K562 (cell line): ENCODE measurements at regions not wholly inside any gene's neighbourhood (a gene's known extent, or its start where the extent isn't known, plus 50 kb on each side); places are given as distances from the start of the nearest gene placed in this dataset.

ENCODE experiments used
- ATAC-seq: fragments of 200-7000 bp; cut with Tn5 transposase; 3 replicates; pipeline ENCODE4 v1.9.1; 2020; ENCODE audit warnings: moderate library complexity
- BruUV-seq: library from RNA; stranded (reverse); fragments of 400-500 nt; replicated peaks from 2 replicates; lab custom pipeline; 2021; lab: Mats Ljungman, UMichigan
- CTCF ChIA-PET: fragments of 300-600 bp; formaldehyde crosslinking; extraction: SDS; loops from one replicate; lab custom pipeline; 2021; ENCODE audit warnings: low intra/inter-chr PET ratio; lab: Yijun Ruan, JAX
- POLR2A ChIA-PET: fragments of 300-600, 350-650 bp; sonication (Branson Sonifier 250); formaldehyde crosslinking; extraction: SDS; loops from one replicate; lab custom pipeline; 2021; ENCODE audit warnings: antibody characterized with exemption, inconsistent platforms; lab: Yijun Ruan, JAX
- DNase-seq, 4 experiments: peaks; one replicate each; pipeline versions ENCODE4 v3.0.0 to v3.0.0-alpha.2; 2011 to 2018; ENCODE audit warnings: low spot score in 3 of 4, mixed read lengths in 3 of 4; ENCODE audit errors: extremely low read depth in 1 of 4
- FAIRE-seq: peaks from 2 replicates; lab custom pipeline; 2011; peaks lifted over from hg19 to GRCh38; lab: Jason Lieb, UNC
- H2AFZ ChIP-seq: 2 replicates; pipeline ENCODE4 v1.6.0; 2011; ENCODE audit warnings: low read depth, low read length, control low read depth, inconsistent platforms
- H3K27ac ChIP-seq: fragments of 200-600 bp; 3 replicates; pipeline ENCODE4 v1.8.0; 2011; ENCODE audit warnings: low read depth, mild to moderate bottlenecking, control low read depth, inconsistent platforms, low read length, moderate library complexity, mixed read lengths; ENCODE audit errors: extremely low read depth
- H3K27me3 ChIP-seq, 2 experiments: fragments of 300-600 bp in 1 of 2; 2 replicates in 1 of 2; 3 replicates in 1 of 2; pipeline versions ENCODE4 v1.6.0 to v1.8.0; 2011; ENCODE audit warnings: inconsistent platforms in 2 of 2, low read length in 2 of 2, mild to moderate bottlenecking in 1 of 2, mixed read lengths in 1 of 2, moderate library complexity in 1 of 2; ENCODE audit not compliant: control insufficient read depth in 2 of 2, insufficient read depth in 2 of 2
- H3K36me3 ChIP-seq: fragments of 300-600 bp; 3 replicates; pipeline ENCODE4 v1.8.0; 2011; ENCODE audit warnings: mild to moderate bottlenecking, low read length, inconsistent platforms; ENCODE audit not compliant: control insufficient read depth, insufficient read depth
- H3K4me1 ChIP-seq, 2 experiments: fragments of 200-600 bp in 1 of 2; replicated peaks in 1 of 2; 2 replicates in 1 of 2; 3 replicates in 1 of 2; pipeline versions ENCODE4 v1.5.1 to v1.8.0; 2011; ENCODE audit warnings: inconsistent platforms in 2 of 2, low read length in 2 of 2, mild to moderate bottlenecking in 1 of 2, mixed read lengths in 1 of 2, moderate library complexity in 1 of 2; ENCODE audit not compliant: control insufficient read depth in 2 of 2, insufficient read depth in 2 of 2
- H3K4me2 ChIP-seq: 2 replicates; pipeline ENCODE4 v1.6.1; 2011; ENCODE audit warnings: low read length, control low read depth, inconsistent platforms, mixed read lengths; ENCODE audit not compliant: insufficient read depth
- H3K4me3 ChIP-seq: fragments of 200-600 bp; sonication (generic), shearing (Covaris generic); 2 replicates; pipeline ENCODE4 v1.5.1; 2016; ENCODE audit warnings: control low read depth, inconsistent platforms
- H3K79me2 ChIP-seq: fragments of 200-600 bp; 3 replicates; pipeline ENCODE4 v1.8.0; 2011; ENCODE audit warnings: low read length, inconsistent platforms; ENCODE audit not compliant: control insufficient read depth, insufficient read depth
- H3K9ac ChIP-seq, 2 experiments: 2 replicates each; pipeline versions ENCODE4 v1.6.0 to v1.6.1; 2011; ENCODE audit warnings: low read depth in 2 of 2, low read length in 2 of 2, control low read depth in 1 of 2, inconsistent platforms in 1 of 2, mild to moderate bottlenecking in 1 of 2, mixed read lengths in 1 of 2; ENCODE audit not compliant: insufficient read depth in 1 of 2
- H3K9me1 ChIP-seq: one replicate; pipeline ENCODE4 v1.6.0; 2011; ENCODE audit warnings: inconsistent platforms, mild to moderate bottlenecking, low read length, moderate library complexity; ENCODE audit not compliant: control insufficient read depth, insufficient read depth
- H3K9me3 ChIP-seq: replicated peaks from 2 replicates; pipeline ENCODE4 v1.5.1; 2011; ENCODE audit warnings: low read depth, low read length, inconsistent platforms; ENCODE audit not compliant: control insufficient read depth, insufficient read depth
- H4K20me1 ChIP-seq: replicated peaks from 2 replicates; pipeline ENCODE4 v1.6.1; 2011; ENCODE audit warnings: low read length, inconsistent platforms, mixed read lengths; ENCODE audit not compliant: control insufficient read depth, insufficient read depth
- CHD1 ChIP-seq: fragments of 200-600 bp; sonication (generic); IDR thresholded peaks from one replicate; pipeline ENCODE4 v1.6.1; 2012; ENCODE audit warnings: mild to moderate bottlenecking, moderate library complexity, low read length, inconsistent platforms
- EP400 ChIP-seq: fragments of 450-650 bp; IDR thresholded peaks from 2 replicates; pipeline ENCODE4 v1.6.1; 2017; ENCODE audit warnings: antibody characterized with exemption, mild to moderate bottlenecking, moderate library complexity
- KAT7 ChIP-seq: sonication (generic); formaldehyde crosslinking; IDR thresholded peaks from 2 replicates; pipeline ENCODE4 v1.8.0; 2022; ENCODE audit warnings: missing genetic modification reagents, mild to moderate bottlenecking, borderline replicate concordance
- KDM5B ChIP-seq: fragments of 200-600 bp; sonication (generic); IDR thresholded peaks from 2 replicates; pipeline ENCODE4 v1.6.1; 2012; ENCODE audit warnings: low read depth, mild to moderate bottlenecking, moderate library complexity, low read length, control low read depth, inconsistent platforms; ENCODE audit not compliant: insufficient replicate concordance
- NEUROD1 ChIP-seq: fragments of 150-350 bp; IDR thresholded peaks from 2 replicates; pipeline ENCODE4 v1.6.1; 2014; ENCODE audit warnings: borderline replicate concordance, low read length, low read depth; ENCODE audit not compliant: partially characterized antibody
- NFIC ChIP-seq: fragments of 450-650 bp; IDR thresholded peaks from 2 replicates; pipeline ENCODE4 v1.6.1; 2017; ENCODE audit warnings: mild to moderate bottlenecking, inconsistent platforms
- NUFIP1 ChIP-seq: fragments of 450-650 bp; IDR thresholded peaks from 2 replicates; pipeline ENCODE4 v1.6.1; 2018; ENCODE audit not compliant: partially characterized antibody
- PHF21A ChIP-seq: fragments of 450-650 bp; IDR thresholded peaks from 2 replicates; pipeline ENCODE4 v1.6.1; 2017; ENCODE audit warnings: low read depth, borderline replicate concordance
- PPARD ChIP-seq: fragments of 250-450 bp; sonication (Bioruptor Pico); IDR thresholded peaks from 2 replicates; pipeline ENCODE4 v1.8.0; 2022; ENCODE audit warnings: inconsistent platforms, mild to moderate bottlenecking, moderate library complexity
- RB1 ChIP-seq: fragments of 450-650 bp; IDR thresholded peaks from 2 replicates; pipeline ENCODE4 v1.6.1; 2017; ENCODE audit warnings: low read depth, mild to moderate bottlenecking
- SAFB ChIP-seq: fragments of 200-400 bp; formaldehyde crosslinking; IDR thresholded peaks from 2 replicates; pipeline ENCODE4 v1.6.1; 2017; ENCODE audit warnings: low read depth, low read length, borderline replicate concordance
- SMC3 ChIP-seq: conservative IDR thresholded peaks from 2 replicates; pipeline ENCODE4 v1.6.1; 2011; ENCODE audit warnings: low read depth, low read length, improper control_type of control experiment; ENCODE audit not compliant: insufficient read depth
- TAL1 ChIP-seq: fragments of 450-650 bp; IDR thresholded peaks from 2 replicates; pipeline ENCODE4 v1.6.1; 2016; ENCODE audit warnings: mild to moderate bottlenecking
- ZFP36 ChIP-seq: fragments of 150-350 bp; IDR thresholded peaks from 2 replicates; pipeline ENCODE4 v1.6.1; 2018; ENCODE audit warnings: low read length, low read depth; ENCODE audit not compliant: partially characterized antibody
- ZFX ChIP-seq: sonication (generic); formaldehyde crosslinking; IDR thresholded peaks from 2 replicates; pipeline ENCODE4 v1.8.0; 2022; ENCODE audit warnings: mild to moderate bottlenecking, missing genetic modification reagents, moderate library complexity
- ZNF76 ChIP-seq: fragments of 250-450 bp; sonication (Bioruptor Pico); IDR thresholded peaks from 2 replicates; pipeline ENCODE4 v1.4.0; 2020; ENCODE audit warnings: mild to moderate bottlenecking, moderate library complexity, borderline replicate concordance
- WGBS: fragments of 100-300 bp; shearing (Covaris generic); methylation state at CpG from one replicate; pipeline ENCODE4 v1.1.6; 2016; ENCODE audit warnings: low coverage, mixed read lengths; ENCODE audit not compliant: insufficient coverage; ENCODE audit errors: missing lambda C conversion rate; 5-methylcytosine and 5-hydroxymethylcytosine counted together
- in situ Hi-C: fragments of 300-500 bp; cut with MboI; formaldehyde crosslinking; loops from 4 replicates; pipeline ENCODE4 v1.15.0; 2018; ENCODE audit warnings: inconsistent platforms, mixed read lengths
- intact Hi-C: fragments of 100-400 bp; cut with micrococcal nuclease; formaldehyde crosslinking; loops from 2 replicates; pipeline ENCODE4 v1.14.2; 2022
- TF ChIP-seq, protein P1 (sequence below): sonication (generic); formaldehyde crosslinking; IDR thresholded peaks from 2 replicates; pipeline ENCODE4 v1.8.0; 2022; ENCODE audit warnings: missing genetic modification reagents, mild to moderate bottlenecking, moderate library complexity, borderline replicate concordance
- TF ChIP-seq, protein P2 (sequence below): fragments of 250-450 bp; sonication (Bioruptor Pico); IDR thresholded peaks from 2 replicates; pipeline ENCODE4 v1.5.0; 2021; ENCODE audit warnings: mild to moderate bottlenecking, borderline replicate concordance
- TF ChIP-seq, protein P3 (sequence below): sonication (generic); formaldehyde crosslinking; IDR thresholded peaks from 2 replicates; pipeline ENCODE4 v1.8.1; 2023; ENCODE audit warnings: mild to moderate bottlenecking, missing genetic modification reagents

DNA sequence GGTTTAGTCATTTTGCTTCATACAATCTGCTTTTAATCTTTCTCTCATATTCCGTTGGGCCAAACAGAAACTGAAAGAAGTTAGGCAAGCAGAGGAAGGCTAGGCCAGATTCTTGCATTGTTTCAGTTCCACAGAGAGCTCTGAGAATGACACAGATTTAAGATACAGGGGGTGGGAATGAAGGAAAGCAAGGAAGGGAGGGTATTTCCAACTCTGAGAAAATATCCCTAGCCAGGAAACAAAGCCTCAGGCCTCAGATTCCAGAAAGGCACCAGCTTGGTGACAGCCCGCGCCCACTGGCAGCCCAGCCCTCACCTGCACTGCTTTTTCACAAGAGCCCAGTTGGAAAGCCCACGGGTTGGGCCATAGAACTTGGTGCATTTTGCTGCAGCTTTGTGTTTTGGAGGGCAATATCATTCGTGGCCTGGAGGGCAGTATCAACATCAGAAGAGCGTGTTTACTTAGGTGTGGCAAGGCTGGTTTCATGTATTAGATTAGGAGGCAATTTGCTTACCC, 63.5 kb downstream of the ENC1 start:
- Histone ChIP-seq H3K79me2 (no peaks in the 10 kb centered on the region), H3K27ac (no peak overlapping the region), H2AFZ (no peak overlapping the region), H3K9ac (no peak overlapping the region), H3K9me1 (no peaks in the 10 kb centered on the region), H3K9me3 (no peaks in the 10 kb centered on the region), H3K36me3 (no peaks in the 10 kb centered on the region), H3K4me1 (peaks cover 0 to 11% of the 10 kb centered on the region in 2 experiments; a peak in 3 of 5 replicates), H4K20me1 (no peaks in the 10 kb centered on the region), H3K4me3 (no peak overlapping the region), H3K4me2 (no peak overlapping the region), H3K27me3 (no peaks in the 10 kb centered on the region)
- DNase-seq (no peak), FAIRE-seq (no peak), ATAC-seq (no peak)
- in situ Hi-C loops (no loop called here), intact Hi-C loops (no loop called here)
- WGBS = 34% methylated on average over 4 of the region's 6 CpGs
- ChIA-PET POLR2A (no interaction called here), CTCF (no interaction called here)
- BruUV-seq = no TSS peak
- TF ChIP-seq, protein P1, sequence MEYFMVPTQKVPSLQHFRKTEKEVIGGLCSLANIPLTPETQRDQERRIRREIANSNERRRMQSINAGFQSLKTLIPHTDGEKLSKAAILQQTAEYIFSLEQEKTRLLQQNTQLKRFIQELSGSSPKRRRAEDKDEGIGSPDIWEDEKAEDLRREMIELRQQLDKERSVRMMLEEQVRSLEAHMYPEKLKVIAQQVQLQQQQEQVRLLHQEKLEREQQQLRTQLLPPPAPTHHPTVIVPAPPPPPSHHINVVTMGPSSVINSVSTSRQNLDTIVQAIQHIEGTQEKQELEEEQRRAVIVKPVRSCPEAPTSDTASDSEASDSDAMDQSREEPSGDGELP (CRISPR knock-in tag) = no peak
- TF ChIP-seq, protein P2, sequence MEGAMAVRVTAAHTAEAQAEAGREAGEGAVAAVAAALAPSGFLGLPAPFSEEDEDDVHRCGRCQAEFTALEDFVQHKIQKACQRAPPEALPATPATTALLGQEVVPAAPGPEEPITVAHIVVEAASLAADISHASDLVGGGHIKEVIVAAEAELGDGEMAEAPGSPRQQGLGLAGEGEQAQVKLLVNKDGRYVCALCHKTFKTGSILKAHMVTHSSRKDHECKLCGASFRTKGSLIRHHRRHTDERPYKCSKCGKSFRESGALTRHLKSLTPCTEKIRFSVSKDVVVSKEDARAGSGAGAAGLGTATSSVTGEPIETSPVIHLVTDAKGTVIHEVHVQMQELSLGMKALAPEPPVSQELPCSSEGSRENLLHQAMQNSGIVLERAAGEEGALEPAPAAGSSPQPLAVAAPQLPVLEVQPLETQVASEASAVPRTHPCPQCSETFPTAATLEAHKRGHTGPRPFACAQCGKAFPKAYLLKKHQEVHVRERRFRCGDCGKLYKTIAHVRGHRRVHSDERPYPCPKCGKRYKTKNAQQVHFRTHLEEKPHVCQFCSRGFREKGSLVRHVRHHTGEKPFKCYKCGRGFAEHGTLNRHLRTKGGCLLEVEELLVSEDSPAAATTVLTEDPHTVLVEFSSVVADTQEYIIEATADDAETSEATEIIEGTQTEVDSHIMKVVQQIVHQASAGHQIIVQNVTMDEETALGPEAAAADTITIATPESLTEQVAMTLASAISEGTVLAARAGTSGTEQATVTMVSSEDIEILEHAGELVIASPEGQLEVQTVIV = no peak
- no peak for TF ChIP-seq CHD1
- no peak for TF ChIP-seq SAFB
- TF ChIP-seq, protein P3, sequence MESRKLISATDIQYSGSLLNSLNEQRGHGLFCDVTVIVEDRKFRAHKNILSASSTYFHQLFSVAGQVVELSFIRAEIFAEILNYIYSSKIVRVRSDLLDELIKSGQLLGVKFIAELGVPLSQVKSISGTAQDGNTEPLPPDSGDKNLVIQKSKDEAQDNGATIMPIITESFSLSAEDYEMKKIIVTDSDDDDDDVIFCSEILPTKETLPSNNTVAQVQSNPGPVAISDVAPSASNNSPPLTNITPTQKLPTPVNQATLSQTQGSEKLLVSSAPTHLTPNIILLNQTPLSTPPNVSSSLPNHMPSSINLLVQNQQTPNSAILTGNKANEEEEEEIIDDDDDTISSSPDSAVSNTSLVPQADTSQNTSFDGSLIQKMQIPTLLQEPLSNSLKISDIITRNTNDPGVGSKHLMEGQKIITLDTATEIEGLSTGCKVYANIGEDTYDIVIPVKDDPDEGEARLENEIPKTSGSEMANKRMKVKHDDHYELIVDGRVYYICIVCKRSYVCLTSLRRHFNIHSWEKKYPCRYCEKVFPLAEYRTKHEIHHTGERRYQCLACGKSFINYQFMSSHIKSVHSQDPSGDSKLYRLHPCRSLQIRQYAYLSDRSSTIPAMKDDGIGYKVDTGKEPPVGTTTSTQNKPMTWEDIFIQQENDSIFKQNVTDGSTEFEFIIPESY = no peak
- no peak for TF ChIP-seq KDM5B
- TF ChIP-seq SMC3 = no peak
- no peak for TF ChIP-seq TAL1
- TF ChIP-seq ZNF76 (CRISPR knock-in tag) = no peak
- TF ChIP-seq ZFX (CRISPR knock-in tag) = no peak
- TF ChIP-seq PPARD (CRISPR knock-in tag) = no peak
- no peak for TF ChIP-seq EP400
- no peak for TF ChIP-seq NFIC
- TF ChIP-seq KAT7 (CRISPR knock-in tag) = no peak
- TF ChIP-seq NEUROD1 = no peak
- TF ChIP-seq NUFIP1 = no peak
- no peak for TF ChIP-seq RB1
- no peak for TF ChIP-seq ZFP36
- TF ChIP-seq PHF21A = no peak
